Activated CD4-positive, alpha-beta T cell treated with anti-CD3 and anti-CD28 coated beads for 36 hours (primary cell): ENCODE measurements at regions not wholly inside any gene's neighbourhood (a gene's known extent, or its start where the extent isn't known, plus 50 kb on each side); places are given as distances from the start of the nearest gene placed in this dataset.

ENCODE experiments used
- ATAC-seq: fragments of 200-7000 bp; cut with Tn5 transposase; one replicate; pipeline ENCODE4 v1.10.0; 2021; ENCODE audit warnings: mild to moderate bottlenecking, moderate library complexity
- CTCF ChIA-PET: fragments of 350-600 bp; sonication (Branson Sonifier 250); formaldehyde crosslinking; loops from one replicate; lab custom pipeline; 2021; ENCODE audit warnings: antibody characterized with exemption; lab: Charles Lee
- POLR2A ChIA-PET: fragments of 350-600 bp; sonication (Branson Sonifier 250); formaldehyde crosslinking; loops from one replicate; lab custom pipeline; 2021; ENCODE audit warnings: antibody characterized with exemption, inconsistent platforms; lab: Charles Lee
- DNase-seq: peaks from one replicate; pipeline ENCODE4 v3.0.0-alpha.2; 2020
- H3K27ac Mint-ChIP-seq: one replicate; pipeline ENCODE4 v1.8.0; 2021; ENCODE audit warnings: mixed read lengths
- H3K27me3 Mint-ChIP-seq: one replicate; pipeline ENCODE4 v1.8.0; 2021; ENCODE audit warnings: mixed read lengths
- H3K36me3 Mint-ChIP-seq: one replicate; pipeline ENCODE4 v1.8.0; 2021; ENCODE audit warnings: low read depth, mixed read lengths
- H3K4me1 Mint-ChIP-seq: one replicate; pipeline ENCODE4 v1.8.0; 2021; ENCODE audit warnings: mixed read lengths
- H3K4me3 Mint-ChIP-seq: one replicate; pipeline ENCODE4 v1.8.0; 2021; ENCODE audit warnings: mild to moderate bottlenecking, moderate library complexity, mixed read lengths
- H3K9me3 Mint-ChIP-seq: one replicate; pipeline ENCODE4 v1.8.0; 2021; ENCODE audit warnings: low read depth, mixed read lengths
- intact Hi-C, 2 experiments: fragments of 100-400 bp; cut with DNase I in 1 of 2; cut with micrococcal nuclease in 1 of 2; formaldehyde crosslinking; loops; one replicate each; pipeline versions ENCODE4 v1.14.2 to v1.15.1; 2022 to 2024; cut with DNase I, micrococcal nuclease

DNA sequence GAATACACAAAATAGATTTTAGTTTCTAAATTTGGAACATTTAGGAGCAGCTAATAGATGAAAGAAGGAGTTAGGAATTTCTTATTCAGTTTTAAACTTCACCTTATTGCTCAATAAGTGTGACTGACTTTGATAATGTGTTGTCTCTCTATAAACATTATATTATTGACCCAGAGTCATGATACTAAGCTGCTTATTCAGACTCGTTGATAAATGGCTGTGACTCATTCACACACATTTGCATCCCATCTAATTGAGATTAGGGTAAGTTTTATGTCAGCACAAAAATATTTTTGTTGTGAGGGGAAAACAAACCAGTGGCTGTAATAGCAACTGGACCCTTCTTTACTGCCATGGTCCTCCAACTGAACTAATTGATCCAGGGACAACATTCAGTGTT is 137.6 kb downstream of the GOLIM4 start:
- CTCF ChIA-PET: interaction anchor here (0.5 kb wide), 1 partner anchor 10 kb away, joined by 4 read pairs; no protein-coding TSS in a partner anchor
- no peaks in the 10 kb centered on the region for H3K36me3 Mint-ChIP-seq
- POLR2A ChIA-PET: no interaction called here
- ATAC-seq (no peak), DNase-seq (no peak)
- no peak overlapping the region for H3K27ac Mint-ChIP-seq
- H3K9me3 Mint-ChIP-seq: no peaks in the 10 kb centered on the region
- no peak overlapping the region for H3K4me3 Mint-ChIP-seq
- intact Hi-C loops: no loop called here
- no peaks in the 10 kb centered on the region for H3K4me1 Mint-ChIP-seq
- H3K27me3 Mint-ChIP-seq: peaks cover 4% of the 10 kb centered on the region

DNA sequence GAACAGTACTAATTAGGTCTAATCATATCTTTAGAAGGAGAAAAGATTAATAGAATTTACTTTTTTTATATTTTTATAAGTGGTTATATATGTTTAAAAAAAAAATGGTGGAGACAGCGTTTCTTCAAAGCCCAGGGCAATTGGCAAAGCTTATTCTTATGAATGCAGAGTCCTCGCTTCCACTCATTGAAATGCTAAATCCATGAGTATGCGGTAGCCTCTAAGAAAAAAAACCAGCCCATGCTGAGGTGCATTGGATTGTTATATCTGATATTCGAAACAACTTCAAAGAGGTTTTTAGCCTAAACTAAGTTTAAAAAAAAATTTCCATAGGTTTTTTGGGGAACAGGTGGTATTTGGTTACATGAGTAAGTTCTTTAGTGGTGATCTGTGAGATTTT is 142.8 kb downstream of the GOLIM4 start:
- ATAC-seq (no peak), DNase-seq (no peak)
- intact Hi-C loops: no loop called here
- H3K27ac Mint-ChIP-seq: no peak overlapping the region
- no peaks in the 10 kb centered on the region for H3K9me3 Mint-ChIP-seq
- H3K36me3 Mint-ChIP-seq: no peaks in the 10 kb centered on the region
- POLR2A ChIA-PET: no interaction called here
- CTCF ChIA-PET: no interaction called here
- H3K4me1 Mint-ChIP-seq: no peaks in the 10 kb centered on the region
- no peak overlapping the region for H3K4me3 Mint-ChIP-seq
- H3K27me3 Mint-ChIP-seq: no peaks in the 10 kb centered on the region

DNA sequence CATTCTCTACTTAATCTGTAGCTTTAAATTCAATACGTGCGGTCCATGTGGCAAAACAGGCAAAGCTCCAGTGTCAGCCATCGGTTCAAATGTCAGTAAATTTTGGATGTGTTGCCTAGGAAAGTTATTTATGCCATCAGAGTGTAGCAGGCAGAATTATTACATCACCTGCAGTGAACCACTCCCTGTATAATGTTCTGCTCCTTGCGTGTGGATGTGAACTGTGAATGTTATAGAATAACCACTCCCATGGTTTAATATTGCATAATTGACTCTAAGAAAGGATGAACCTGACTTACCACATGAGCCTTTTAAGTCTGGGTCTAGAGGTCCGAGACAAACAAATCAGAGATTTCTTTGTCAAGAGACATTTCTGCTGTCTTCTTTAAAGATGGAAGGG is 145.5 kb downstream of the GOLIM4 start:
- intact Hi-C loops: no loop called here
- Mint-ChIP-seq H3K27ac (no peak overlapping the region), H3K27me3 (no peaks in the 10 kb centered on the region), H3K9me3 (no peaks in the 10 kb centered on the region), H3K36me3 (no peaks in the 10 kb centered on the region), H3K4me3 (no peak overlapping the region), H3K4me1 (no peaks in the 10 kb centered on the region)
- CTCF ChIA-PET: interaction anchor here (0.6 kb wide), 1 partner anchor 549 kb away, joined by 4 read pairs; no protein-coding TSS in a partner anchor
- DNase-seq (no peak), ATAC-seq (no peak)
- POLR2A ChIA-PET: no interaction called here

DNA sequence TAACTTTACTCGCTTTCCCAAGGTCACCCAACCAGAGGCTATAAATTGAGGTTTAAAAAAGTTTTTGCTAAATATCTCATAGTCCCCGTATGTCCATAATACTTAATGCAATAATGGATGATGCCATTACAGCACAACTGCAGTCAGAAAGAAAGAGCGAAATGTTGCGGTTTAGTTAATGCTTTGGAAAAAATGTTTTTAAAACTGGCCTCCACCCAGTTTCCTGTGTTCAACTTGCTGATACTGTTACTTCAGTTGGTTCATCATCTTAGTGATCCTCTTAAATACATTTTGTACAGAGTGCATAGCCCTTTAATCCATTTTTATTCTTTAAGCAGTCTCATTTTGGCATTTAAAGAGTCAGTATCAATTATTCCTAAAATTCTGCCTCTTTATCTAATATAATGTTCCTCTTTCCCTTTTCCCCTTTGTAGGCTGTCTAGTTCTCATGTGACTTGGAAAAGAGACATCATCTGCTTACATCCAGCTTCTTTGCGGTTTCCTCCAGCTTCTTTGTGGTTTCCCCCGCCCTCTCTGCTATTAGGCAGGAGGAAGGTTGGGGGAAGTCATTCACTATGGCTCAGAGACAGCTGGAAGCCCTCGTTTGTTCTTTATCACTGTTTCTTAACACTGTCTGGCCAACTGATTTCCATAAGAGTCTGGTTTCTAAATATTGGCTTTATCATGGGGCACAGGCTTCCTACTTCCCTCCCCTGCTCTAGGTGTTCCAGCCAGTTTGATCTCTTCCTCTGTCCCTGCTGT is 154.3 kb downstream of the GOLIM4 start:
- POLR2A ChIA-PET: no interaction called here
- DNase-seq (no peak), ATAC-seq (no peak)
- intact Hi-C loops: no loop called here
- Mint-ChIP-seq H3K4me1 (no peaks in the 10 kb centered on the region), H3K36me3 (no peaks in the 10 kb centered on the region), H3K4me3 (no peak overlapping the region), H3K9me3 (no peaks in the 10 kb centered on the region), H3K27me3 (peaks cover 11% of the 10 kb centered on the region), H3K27ac (no peak overlapping the region)
- CTCF ChIA-PET: interaction anchor here (1.1 kb wide), 1 partner anchor 8 kb away, joined by 3 read pairs; no protein-coding TSS in a partner anchor

DNA sequence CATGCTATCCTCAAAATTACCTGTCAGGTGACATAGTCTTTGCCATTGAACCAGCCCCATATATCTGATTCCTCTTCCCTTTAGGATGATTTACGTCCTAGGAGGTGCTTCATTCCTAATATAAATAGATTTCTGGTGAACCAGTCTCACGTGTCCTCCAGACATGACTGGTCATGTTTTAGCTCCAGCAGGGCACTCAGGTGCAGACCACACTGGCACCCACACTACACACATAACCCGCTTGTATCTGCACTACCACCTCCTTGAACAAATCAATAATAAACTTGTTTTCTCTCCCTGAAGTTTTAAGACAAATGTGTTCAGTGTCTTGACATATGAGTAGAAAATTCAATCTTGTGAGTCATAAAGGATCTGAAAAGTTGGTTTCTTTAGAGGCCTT is 155.5 kb downstream of the GOLIM4 start:
- ATAC-seq: no peak
- Mint-ChIP-seq H3K4me1 (no peaks in the 10 kb centered on the region), H3K4me3 (no peak overlapping the region), H3K27ac (no peak overlapping the region), H3K27me3 (peaks cover 11% of the 10 kb centered on the region), H3K36me3 (no peaks in the 10 kb centered on the region), H3K9me3 (no peaks in the 10 kb centered on the region)
- ChIA-PET CTCF (interaction anchor here (0.6 kb wide), 1 partner anchor 10 kb away, joined by 3 read pairs; no protein-coding TSS in a partner anchor), POLR2A (no interaction called here)
- intact Hi-C loops: no loop called here
- no peak for DNase-seq

DNA sequence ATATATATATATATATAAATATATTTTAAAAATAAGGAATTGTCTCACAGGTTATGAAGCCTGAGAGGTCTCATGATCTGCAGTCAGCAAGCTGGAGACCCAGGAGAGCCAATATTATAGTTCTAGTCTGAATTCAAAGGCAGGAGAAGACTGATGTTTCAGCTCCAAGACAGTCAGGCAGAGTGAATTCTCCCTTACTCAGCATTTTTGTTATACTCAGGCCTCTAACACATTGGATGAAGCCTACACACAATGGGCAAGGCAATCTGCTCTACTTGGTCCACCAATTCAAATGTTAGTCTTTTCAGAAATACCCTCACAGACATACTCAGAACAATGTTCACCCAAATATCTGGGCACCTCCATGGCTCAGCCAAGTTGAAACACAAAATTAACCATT is 157.2 kb downstream of the GOLIM4 start:
- Mint-ChIP-seq H3K27me3 (peaks cover 9% of the 10 kb centered on the region), H3K9me3 (no peaks in the 10 kb centered on the region), H3K36me3 (no peaks in the 10 kb centered on the region), H3K27ac (no peak overlapping the region), H3K4me3 (no peak overlapping the region), H3K4me1 (no peaks in the 10 kb centered on the region)
- ChIA-PET CTCF (no interaction called here), POLR2A (no interaction called here)
- intact Hi-C loops: no loop called here
- DNase-seq (no peak), ATAC-seq (no peak)

DNA sequence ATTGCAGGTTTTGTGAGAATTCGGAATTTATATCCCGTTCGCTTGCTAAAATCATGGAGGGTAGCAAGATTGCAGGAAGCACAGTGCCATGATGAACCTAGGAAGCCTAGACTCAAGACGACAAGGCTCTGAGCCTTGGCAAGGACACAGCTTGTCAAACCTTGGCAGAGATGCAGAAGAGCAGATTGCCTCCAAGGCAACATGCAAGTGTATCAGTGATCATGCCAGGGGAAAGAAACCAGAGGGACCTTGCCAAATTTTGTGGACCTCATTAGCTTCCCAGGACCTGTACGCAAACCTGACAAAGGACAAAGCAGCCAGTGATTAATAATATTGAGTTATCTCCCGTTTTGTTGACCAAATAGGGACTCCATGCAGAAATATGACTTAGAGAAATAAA is 159.7 kb downstream of the GOLIM4 start:
- POLR2A ChIA-PET: interaction anchor here (0.7 kb wide), 1 partner anchor 211 kb away, joined by 3 read pairs; no protein-coding TSS in a partner anchor
- H3K27ac Mint-ChIP-seq: no peak overlapping the region

DNA sequence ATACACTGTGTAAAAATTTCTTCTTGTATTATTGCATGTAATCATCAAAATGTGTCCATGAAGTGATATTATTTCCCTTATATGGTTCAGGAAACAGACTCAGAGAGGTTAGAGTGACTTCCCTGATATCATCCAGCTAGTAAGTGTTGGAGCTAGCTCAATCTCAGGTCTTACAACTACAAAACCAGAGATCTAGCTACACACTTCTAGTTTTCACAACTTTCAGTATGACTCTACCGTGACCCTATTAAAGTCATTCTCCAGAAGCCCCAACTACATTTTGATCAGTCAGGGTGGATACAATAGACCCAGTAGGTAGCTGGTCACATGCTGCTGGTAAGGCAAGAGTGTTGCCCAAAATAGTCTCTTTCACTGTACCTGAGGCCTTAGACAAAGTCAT is 165.3 kb downstream of the GOLIM4 start:
- Mint-ChIP-seq H3K4me1 (no peaks in the 10 kb centered on the region), H3K9me3 (no peaks in the 10 kb centered on the region), H3K4me3 (no peak overlapping the region), H3K27ac (no peak overlapping the region), H3K36me3 (no peaks in the 10 kb centered on the region), H3K27me3 (no peaks in the 10 kb centered on the region)
- POLR2A ChIA-PET: no interaction called here
- ATAC-seq (no peak), DNase-seq (no peak)
- intact Hi-C loops: no loop called here
- CTCF ChIA-PET: interaction anchor here (0.9 to 1.1 kb wide), 2 partner anchors 9 to 110 kb away, joined by 3 read pairs; no protein-coding TSS in a partner anchor

More for the DNA sequence above, 159.7 kb downstream of the GOLIM4 start:
- intact Hi-C loops: no loop called here
- H3K27me3 Mint-ChIP-seq: peaks cover 1% of the 10 kb centered on the region
- CTCF ChIA-PET: no interaction called here
- DNase-seq (no peak), ATAC-seq (no peak)
- no peaks in the 10 kb centered on the region for H3K36me3 Mint-ChIP-seq
- no peaks in the 10 kb centered on the region for H3K9me3 Mint-ChIP-seq
- no peak overlapping the region for H3K4me3 Mint-ChIP-seq
- H3K4me1 Mint-ChIP-seq: no peaks in the 10 kb centered on the region

DNA sequence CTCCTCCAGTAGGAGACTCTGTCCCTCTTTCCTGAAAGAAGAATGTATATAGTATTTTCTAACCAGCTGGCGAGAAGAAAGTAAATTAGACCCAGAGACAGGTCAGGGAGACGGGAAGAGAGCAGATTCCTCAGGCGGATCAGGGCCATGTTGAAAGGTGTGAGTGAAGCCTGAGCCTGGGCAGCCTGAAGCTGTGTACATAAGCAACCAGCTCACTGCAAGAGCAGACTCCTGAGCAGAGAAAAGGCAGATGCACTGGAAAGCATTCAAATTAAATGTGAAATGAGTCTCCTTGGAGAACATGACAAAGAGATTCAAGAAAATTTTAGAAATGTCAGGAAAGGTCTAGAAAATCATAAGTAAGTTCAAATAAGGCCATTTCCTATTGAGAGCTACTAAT is 165.8 kb downstream of the GOLIM4 start:
- DNase-seq (no peak), ATAC-seq (no peak)
- intact Hi-C loops: loop anchor here in 1 of 2 experiments (10.0 kb wide), 1 partner anchor 235 kb away; no protein-coding TSS in a partner anchor
- H3K27ac Mint-ChIP-seq: no peak overlapping the region
- H3K4me3 Mint-ChIP-seq: no peak overlapping the region
- no peaks in the 10 kb centered on the region for H3K9me3 Mint-ChIP-seq
- POLR2A ChIA-PET: no interaction called here
- H3K4me1 Mint-ChIP-seq: no peaks in the 10 kb centered on the region
- no peaks in the 10 kb centered on the region for H3K27me3 Mint-ChIP-seq
- no peaks in the 10 kb centered on the region for H3K36me3 Mint-ChIP-seq
- CTCF ChIA-PET: interaction anchor here (0.9 kb wide), 1 partner anchor 10 kb away, joined by 3 read pairs; no protein-coding TSS in a partner anchor

DNA sequence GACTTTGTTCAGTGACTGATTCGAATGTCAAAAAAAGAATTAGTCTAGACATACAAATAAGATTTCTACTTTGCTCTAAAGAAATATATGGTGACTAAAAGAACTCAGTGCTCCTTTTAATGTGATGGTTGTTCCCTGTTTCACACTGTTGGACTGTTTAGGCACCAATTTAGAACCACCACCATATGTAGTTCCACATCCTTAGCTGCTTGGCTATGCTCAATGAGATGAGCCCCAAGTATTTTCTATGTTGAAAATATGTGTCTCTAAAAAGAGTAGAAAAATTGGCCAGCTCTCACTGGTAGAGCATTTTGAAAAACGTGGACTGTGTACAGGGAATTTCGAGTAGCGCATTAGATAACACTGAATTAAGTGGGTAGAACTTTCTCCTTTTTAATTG is 167.3 kb downstream of the GOLIM4 start:
- H3K4me1 Mint-ChIP-seq: no peaks in the 10 kb centered on the region
- intact Hi-C loops: loop anchor here (1.0 to 10.0 kb wide), 2 partner anchors 112 to 236 kb away; no protein-coding TSS in a partner anchor
- ATAC-seq: no peak
- peaks cover 2% of the 10 kb centered on the region for H3K27me3 Mint-ChIP-seq
- no peaks in the 10 kb centered on the region for H3K9me3 Mint-ChIP-seq
- no peak overlapping the region for H3K27ac Mint-ChIP-seq
- no peaks in the 10 kb centered on the region for H3K36me3 Mint-ChIP-seq
- ChIA-PET POLR2A (no interaction called here), CTCF (interaction anchor here (0.6 to 1.0 kb wide), 2 partner anchors 16 to 183 kb away, joined by 3 to 4 read pairs; no protein-coding TSS in a partner anchor)
- no peak for DNase-seq
- H3K4me3 Mint-ChIP-seq: no peak overlapping the region

DNA sequence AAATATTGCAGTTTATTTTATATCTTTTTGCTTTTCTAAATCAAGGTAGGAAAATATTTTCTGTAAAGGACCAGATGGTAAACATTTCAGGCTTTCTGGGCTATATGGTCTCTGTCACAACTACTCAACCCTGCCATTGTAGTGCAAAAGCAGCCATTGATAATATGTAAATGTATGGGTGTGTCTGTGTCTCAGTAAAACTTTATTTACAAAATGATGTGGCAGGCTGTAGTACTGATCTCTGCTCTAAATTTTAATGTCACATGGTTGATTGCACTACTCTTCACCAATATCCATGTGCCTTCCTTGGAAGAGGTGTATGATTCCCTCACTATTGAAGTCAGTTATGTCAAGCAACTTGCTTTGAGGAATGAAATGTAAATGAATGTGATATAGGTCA is 175.0 kb downstream of the GOLIM4 start:
- ChIA-PET CTCF (no interaction called here), POLR2A (no interaction called here)
- Mint-ChIP-seq H3K27ac (no peak overlapping the region), H3K4me1 (no peaks in the 10 kb centered on the region), H3K4me3 (no peak overlapping the region), H3K36me3 (no peaks in the 10 kb centered on the region), H3K9me3 (no peaks in the 10 kb centered on the region), H3K27me3 (peaks cover 4% of the 10 kb centered on the region)
- intact Hi-C loops: loop anchor here in 1 of 2 experiments (10.0 kb wide), 1 partner anchor 244 kb away; no protein-coding TSS in a partner anchor
- DNase-seq: no peak
- ATAC-seq: no peak

DNA sequence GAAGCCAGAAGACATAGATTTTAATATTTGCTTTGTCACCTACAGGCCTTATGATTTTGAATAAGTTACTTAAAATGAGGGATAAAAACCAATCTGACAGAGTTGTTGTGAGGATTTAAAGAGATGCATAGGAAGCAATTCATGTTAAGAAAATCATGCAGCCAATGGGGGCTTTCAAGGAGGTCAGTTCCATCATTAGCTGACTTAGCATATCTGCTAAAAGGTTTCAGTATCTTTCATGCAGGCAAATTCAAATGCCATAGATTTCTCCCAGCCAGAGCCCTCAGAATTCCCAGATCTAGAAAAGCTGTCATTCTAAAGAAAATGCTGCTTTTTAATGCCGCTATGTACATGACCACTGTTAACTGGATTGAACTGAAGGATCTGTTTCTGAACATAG is 176.1 kb downstream of the GOLIM4 start:
- POLR2A ChIA-PET: no interaction called here
- no peak overlapping the region for H3K4me3 Mint-ChIP-seq

More for the DNA sequence above, 176.1 kb downstream of the GOLIM4 start:
- no peak for DNase-seq
- H3K4me1 Mint-ChIP-seq: no peaks in the 10 kb centered on the region
- CTCF ChIA-PET: no interaction called here
- H3K9me3 Mint-ChIP-seq: no peaks in the 10 kb centered on the region
- no peaks in the 10 kb centered on the region for H3K36me3 Mint-ChIP-seq
- H3K27ac Mint-ChIP-seq: no peak overlapping the region
- peaks cover 4% of the 10 kb centered on the region for H3K27me3 Mint-ChIP-seq
- intact Hi-C loops: no loop called here
- no peak for ATAC-seq
